ENCODE measurements at regions not wholly inside any gene's neighbourhood (a gene's known extent, or its start where the extent isn't known, plus 50 kb on each side); places are given as distances from the start of the nearest gene placed in this dataset.

GRCh38 chr16:85490407-85491057 lies 122.6 kb upstream of the GSE1 start:
- CTCF ChIA-PET = interaction anchor here (0.5 to 2.5 kb wide), 5 partner anchors 12 to 270 kb away, joined by 3 to 10 read pairs (median 3); no protein-coding TSS in a partner anchor
- Histone ChIP-seq H3K27me3 (ENCODE audit: control insufficient read depth, insufficient read depth, low read length) (no peaks in the 10 kb centered on the region), H3K36me3 (ENCODE audit: control insufficient read depth, insufficient read depth, low read length) (no peaks in the 10 kb centered on the region), H3K4me3 (ENCODE audit: low read depth, low read length) (no peak overlapping the region)
- no peak for TF ChIP-seq CTCF (IDR thresholded peaks at IDR 0.05; ENCODE audit: insufficient read depth, low read depth, low read length)
- no peak for DNase-seq (ENCODE audit: low read depth)
- POLR2A ChIA-PET = no interaction called here

- no peaks in the 10 kb centered on the region for H3K36me3 ChIP-seq (ENCODE audit: control insufficient read depth, insufficient read depth, low read length)
- POLR2A ChIA-PET = no interaction called here
- no peak for DNase-seq (ENCODE audit: low read depth)
- TF ChIP-seq CTCF (IDR thresholded peaks at IDR 0.05; ENCODE audit: insufficient read depth, low read depth, low read length) = peak; percentile 48; the same call in 1 of the 2 replicates
- CTCF ChIA-PET = interaction anchor here (0.5 to 2.5 kb wide), 8 partner anchors 11 to 269 kb away, joined by 3 to 10 read pairs (median 3); no protein-coding TSS in a partner anchor
- no peaks in the 10 kb centered on the region for H3K27me3 ChIP-seq (ENCODE audit: control insufficient read depth, insufficient read depth, low read length)
- H3K4me3 ChIP-seq (ENCODE audit: low read depth, low read length) = no peak overlapping the region
Observed at GRCh38 chr16:85491058-85491771, 121.9 kb upstream of the GSE1 start.

- ChIA-PET POLR2A (no interaction called here), CTCF (interaction anchor here (0.9 to 2.5 kb wide), 8 partner anchors 11 to 124 kb away, joined by 3 to 10 read pairs (median 4); no protein-coding TSS in a partner anchor)
- TF ChIP-seq CTCF (IDR thresholded peaks at IDR 0.05; ENCODE audit: insufficient read depth, low read depth, low read length) = no peak
- Histone ChIP-seq H3K27me3 (ENCODE audit: control insufficient read depth, insufficient read depth, low read length) (no peaks in the 10 kb centered on the region), H3K36me3 (ENCODE audit: control insufficient read depth, insufficient read depth, low read length) (no peaks in the 10 kb centered on the region), H3K4me3 (ENCODE audit: low read depth, low read length) (no peak overlapping the region)
- DNase-seq (ENCODE audit: low read depth) = peak; percentile 6
Observed at GRCh38 chr16:85491798-85492294, 121.3 kb upstream of the GSE1 start.

GRCh38 chr16:85492295-85492864 lies 120.7 kb upstream of the GSE1 start:
- H3K4me3 ChIP-seq (ENCODE audit: low read depth, low read length) = no peak overlapping the region
- no peak for TF ChIP-seq CTCF (IDR thresholded peaks at IDR 0.05; ENCODE audit: insufficient read depth, low read depth, low read length)
- ChIA-PET CTCF (interaction anchor here (0.9 to 2.5 kb wide), 6 partner anchors 10 to 119 kb away, joined by 3 to 10 read pairs (median 4); no protein-coding TSS in a partner anchor), POLR2A (no interaction called here)
- DNase-seq (ENCODE audit: low read depth) = no peak
- no peaks in the 10 kb centered on the region for H3K27me3 ChIP-seq (ENCODE audit: control insufficient read depth, insufficient read depth, low read length)
- no peaks in the 10 kb centered on the region for H3K36me3 ChIP-seq (ENCODE audit: control insufficient read depth, insufficient read depth, low read length)

GRCh38 chr16:85494315-85494714 lies 118.8 kb upstream of the GSE1 start:
- DNase-seq (ENCODE audit: low read depth) = no peak
- H3K4me3 ChIP-seq (ENCODE audit: low read depth, low read length) = no peak overlapping the region
- H3K36me3 ChIP-seq (ENCODE audit: control insufficient read depth, insufficient read depth, low read length) = no peaks in the 10 kb centered on the region
- ChIA-PET CTCF (interaction anchor here (0.7 to 1.6 kb wide), 3 partner anchors 18 to 117 kb away, joined by 3 to 6 read pairs (median 5); no protein-coding TSS in a partner anchor), POLR2A (no interaction called here)
- TF ChIP-seq CTCF (IDR thresholded peaks at IDR 0.05; ENCODE audit: insufficient read depth, low read depth, low read length) = no peak
- no peaks in the 10 kb centered on the region for H3K27me3 ChIP-seq (ENCODE audit: control insufficient read depth, insufficient read depth, low read length)

Measured in BJ (cell line).